GM21825 (cell line): ENCODE measurements at regions not wholly inside any gene's neighbourhood (a gene's known extent, or its start where the extent isn't known, plus 50 kb on each side); places are given as distances from the start of the nearest gene placed in this dataset.

Experiments
- ATAC-seq: cut with Tn5 transposase; IDR thresholded peaks from one replicate; pipeline ENCODE4 v1.9.1; 2021; ENCODE audit warnings: mild to moderate bottlenecking, moderate library complexity; ENCODE audit not compliant: unreplicated experiment

GRCh38 chr3:161987933-161988332, 491.3 kb downstream of the OTOL1 start:
- no peak for ATAC-seq

GRCh38 chr3:161989012-161989411, 492.4 kb downstream of the OTOL1 start:
- no peak for ATAC-seq

- ATAC-seq, result no peak
Measured at GRCh38 chr3:161990036-161990435, 493.4 kb downstream of the OTOL1 start.

- ATAC-seq, result no peak
Measured at GRCh38 chr3:161991901-161992540, 495.4 kb downstream of the OTOL1 start.

GRCh38 chr3:161999846-162000245, 503.2 kb downstream of the OTOL1 start:
- ATAC-seq, result no peak

- no peak for ATAC-seq
Measured at GRCh38 chr3:162007722-162008121, 511.1 kb downstream of the OTOL1 start.

GRCh38 chr3:162012633-162013032, 516.0 kb downstream of the OTOL1 start:
- no peak for ATAC-seq

- ATAC-seq, result no peak
Measured at GRCh38 chr3:162014284-162014683, 517.7 kb downstream of the OTOL1 start.

- ATAC-seq, result no peak
Measured at GRCh38 chr3:162015856-162016255, 519.2 kb downstream of the OTOL1 start.

- ATAC-seq, result no peak
Measured at GRCh38 chr3:162019817-162020216, 523.2 kb downstream of the OTOL1 start.

GRCh38 chr3:162021206-162021605, 524.6 kb downstream of the OTOL1 start:
- no peak for ATAC-seq

GRCh38 chr3:162022911-162023310, 526.3 kb downstream of the OTOL1 start:
- no peak for ATAC-seq

GRCh38 chr3:162029736-162030135, 533.1 kb downstream of the OTOL1 start:
- ATAC-seq, result no peak

- no peak for ATAC-seq
Measured at GRCh38 chr3:162034368-162034767, 537.8 kb downstream of the OTOL1 start.

GRCh38 chr3:162041622-162042021, 545.0 kb downstream of the OTOL1 start:
- ATAC-seq, result no peak

GRCh38 chr3:162052636-162053035, 556.0 kb downstream of the OTOL1 start:
- ATAC-seq, result no peak

GRCh38 chr3:162072656-162073164, 576.1 kb downstream of the OTOL1 start:
- no peak for ATAC-seq

GRCh38 chr3:162073422-162073975, 576.9 kb downstream of the OTOL1 start:
- no peak for ATAC-seq

GRCh38 chr3:162077108-162077507, 580.5 kb downstream of the OTOL1 start:
- ATAC-seq, result no peak

- ATAC-seq, result no peak
Measured at GRCh38 chr3:162082516-162082915, 585.9 kb downstream of the OTOL1 start.

- no peak for ATAC-seq
Measured at GRCh38 chr3:162087361-162087760, 590.8 kb downstream of the OTOL1 start.

- no peak for ATAC-seq
Measured at GRCh38 chr3:162092751-162093150, 596.1 kb downstream of the OTOL1 start.

GRCh38 chr3:162094301-162094700, 597.7 kb downstream of the OTOL1 start:
- no peak for ATAC-seq
